HEK293T (cell line): ENCODE measurements at regions not wholly inside any gene's neighbourhood (a gene's known extent, or its start where the extent isn't known, plus 50 kb on each side); places are given as distances from the start of the nearest gene placed in this dataset.

Experiments
- CTCF ChIA-PET: fragments of 350-600 bp; formaldehyde crosslinking; extraction: SDS; loops from one replicate; lab custom pipeline; 2021; ENCODE audit warnings: antibody characterized with exemption, inconsistent platforms; lab: Yijun Ruan, JAX
- POLR2A ChIA-PET: fragments of 350-600 bp; formaldehyde crosslinking; extraction: SDS; loops from one replicate; lab custom pipeline; 2020; ENCODE audit warnings: antibody characterized with exemption, inconsistent platforms; lab: Yijun Ruan, JAX
- DNase-seq: peaks from one replicate; pipeline ENCODE4 v3.0.0; 2012; ENCODE audit warnings: mixed read lengths; ENCODE audit errors: extremely low spot score
- ARNT ChIP-seq: fragments of 450-650 bp; IDR thresholded peaks from 2 replicates; pipeline ENCODE4 v1.6.1; 2017; ENCODE audit warnings: mild to moderate bottlenecking
- BHLHE40 ChIP-seq: fragments of 450-650 bp; IDR thresholded peaks from 2 replicates; pipeline ENCODE4 v1.6.1; 2016; ENCODE audit warnings: mild to moderate bottlenecking, moderate library complexity, borderline replicate concordance
- CTBP1 ChIP-seq: fragments of 450-650 bp; IDR thresholded peaks from 2 replicates; pipeline ENCODE4 v1.6.1; 2016; ENCODE audit warnings: borderline replicate concordance
- ELF4 ChIP-seq: fragments of 450-650 bp; IDR thresholded peaks from 2 replicates; pipeline ENCODE4 v1.6.1; 2017; ENCODE audit warnings: antibody characterized with exemption
- FOXA1 ChIP-seq: fragments of 450-650 bp; IDR thresholded peaks from 2 replicates; pipeline ENCODE4 v1.6.1; 2016; ENCODE audit warnings: mild to moderate bottlenecking
- FOXK2 ChIP-seq: fragments of 450-650 bp; IDR thresholded peaks from 2 replicates; pipeline ENCODE4 v1.6.1; 2016; ENCODE audit warnings: mild to moderate bottlenecking
- FOXM1 ChIP-seq: fragments of 450-650 bp; IDR thresholded peaks from 2 replicates; pipeline ENCODE4 v1.6.1; 2017; ENCODE audit warnings: mild to moderate bottlenecking, borderline replicate concordance
- HDGF ChIP-seq: fragments of 450-650 bp; IDR thresholded peaks from 2 replicates; pipeline ENCODE4 v1.6.1; 2017; ENCODE audit warnings: antibody characterized with exemption, borderline replicate concordance
- L3MBTL2 ChIP-seq: fragments of 450-650 bp; conservative IDR thresholded peaks from 2 replicates; pipeline ENCODE4 v1.6.1; 2016; ENCODE audit warnings: mild to moderate bottlenecking
- LEF1 ChIP-seq: fragments of 450-650 bp; IDR thresholded peaks from 2 replicates; pipeline ENCODE4 v1.6.1; 2017; ENCODE audit warnings: mild to moderate bottlenecking, borderline replicate concordance
- NFRKB ChIP-seq: fragments of 450-650 bp; IDR thresholded peaks from 2 replicates; pipeline ENCODE4 v1.6.1; 2016; ENCODE audit warnings: mild to moderate bottlenecking, moderate library complexity
- PKNOX1 ChIP-seq: fragments of 450-650 bp; IDR thresholded peaks from 2 replicates; pipeline ENCODE4 v1.6.1; 2016
- SP1 ChIP-seq: fragments of 450-650 bp; IDR thresholded peaks from 2 replicates; pipeline ENCODE4 v1.6.1; 2017
- SUZ12 ChIP-seq: fragments of 450-650 bp; IDR thresholded peaks from 2 replicates; pipeline ENCODE4 v1.6.1; 2016; ENCODE audit warnings: mild to moderate bottlenecking
- TARDBP ChIP-seq: fragments of 450-650 bp; IDR thresholded peaks from 2 replicates; pipeline ENCODE4 v1.6.1; 2016
- ZNF384 ChIP-seq: fragments of 450-650 bp; IDR thresholded peaks from 2 replicates; pipeline ENCODE4 v1.6.1; 2016

- no peak for TF ChIP-seq FOXM1
- TF ChIP-seq HDGF: no peak
- no peak for TF ChIP-seq ARNT
- no peak for TF ChIP-seq SUZ12
- no peak for TF ChIP-seq TARDBP
- POLR2A ChIA-PET: no interaction called here
- CTCF ChIA-PET: no interaction called here
- DNase-seq: no peak
These were observed 214.3 kb upstream of the WSB1 start for GRCh38 chr17:27079660-27080059.

GRCh38 chr17:27081002-27081638 lies 212.8 kb upstream of the WSB1 start:
- ChIA-PET CTCF (interaction anchor here (0.6 kb wide), 1 partner anchor 661 kb away, joined by 3 read pairs; no protein-coding TSS in a partner anchor), POLR2A (no interaction called here)
- no peak for DNase-seq
- no peak for TF ChIP-seq FOXA1

GRCh38 chr17:27082023-27082774 lies 211.7 kb upstream of the WSB1 start:
- no peak for DNase-seq
- ChIA-PET CTCF (no interaction called here), POLR2A (no interaction called here)
- no peak for TF ChIP-seq ELF4
- no peak for TF ChIP-seq FOXM1
- no peak for TF ChIP-seq L3MBTL2
- TF ChIP-seq NFRKB: no peak
- TF ChIP-seq FOXA1: no peak
- no peak for TF ChIP-seq SP1
- TF ChIP-seq ARNT: no peak
- TF ChIP-seq BHLHE40: no peak
- TF ChIP-seq SUZ12: no peak
- TF ChIP-seq LEF1: no peak
- no peak for TF ChIP-seq CTBP1
- no peak for TF ChIP-seq TARDBP
- TF ChIP-seq FOXK2: no peak

GRCh38 chr17:27082775-27083154 lies 211.1 kb upstream of the WSB1 start:
- ChIA-PET CTCF (no interaction called here), POLR2A (no interaction called here)
- no peak for TF ChIP-seq SP1
- no peak for TF ChIP-seq NFRKB
- no peak for TF ChIP-seq FOXA1
- TF ChIP-seq HDGF: no peak
- no peak for TF ChIP-seq FOXK2
- TF ChIP-seq PKNOX1: no peak
- no peak for TF ChIP-seq ARNT
- TF ChIP-seq ELF4: no peak
- TF ChIP-seq ZNF384: no peak
- TF ChIP-seq CTBP1: no peak
- no peak for TF ChIP-seq BHLHE40
- no peak for TF ChIP-seq L3MBTL2
- no peak for TF ChIP-seq TARDBP
- TF ChIP-seq FOXM1: no peak
- TF ChIP-seq SUZ12: no peak
- DNase-seq: no peak

- POLR2A ChIA-PET: no interaction called here
- CTCF ChIA-PET: no interaction called here
- TF ChIP-seq FOXA1: no peak
- TF ChIP-seq SUZ12: no peak
- no peak for TF ChIP-seq BHLHE40
- no peak for TF ChIP-seq NFRKB
- no peak for TF ChIP-seq CTBP1
- no peak for TF ChIP-seq SP1
- TF ChIP-seq FOXM1: no peak
- no peak for TF ChIP-seq ARNT
- TF ChIP-seq PKNOX1: no peak
- TF ChIP-seq HDGF: no peak
- no peak for TF ChIP-seq LEF1
- TF ChIP-seq ZNF384: no peak
- TF ChIP-seq ELF4: no peak
- DNase-seq: no peak
These were observed 210.3 kb upstream of the WSB1 start for GRCh38 chr17:27083408-27084185.

- TF ChIP-seq BHLHE40 (no peak), SUZ12 (no peak), FOXA1 (no peak), FOXK2 (no peak), CTBP1 (no peak), PKNOX1 (no peak)
- ChIA-PET CTCF (no interaction called here), POLR2A (no interaction called here)
- DNase-seq: no peak
These were observed 208.4 kb upstream of the WSB1 start for GRCh38 chr17:27085517-27085916.
